CD4-positive, alpha-beta T cell treated with Interleukin-12 subunit alpha and Interleukin-12 subunit beta, for 1 hour (primary cell): ENCODE measurements at regions not wholly inside any gene's neighbourhood (a gene's known extent, or its start where the extent isn't known, plus 50 kb on each side); places are given as distances from the start of the nearest gene placed in this dataset.

ENCODE experiments used
- DNase-seq: peaks from one replicate; pipeline ENCODE4 v3.0.0-alpha.2; 2020

DNA sequence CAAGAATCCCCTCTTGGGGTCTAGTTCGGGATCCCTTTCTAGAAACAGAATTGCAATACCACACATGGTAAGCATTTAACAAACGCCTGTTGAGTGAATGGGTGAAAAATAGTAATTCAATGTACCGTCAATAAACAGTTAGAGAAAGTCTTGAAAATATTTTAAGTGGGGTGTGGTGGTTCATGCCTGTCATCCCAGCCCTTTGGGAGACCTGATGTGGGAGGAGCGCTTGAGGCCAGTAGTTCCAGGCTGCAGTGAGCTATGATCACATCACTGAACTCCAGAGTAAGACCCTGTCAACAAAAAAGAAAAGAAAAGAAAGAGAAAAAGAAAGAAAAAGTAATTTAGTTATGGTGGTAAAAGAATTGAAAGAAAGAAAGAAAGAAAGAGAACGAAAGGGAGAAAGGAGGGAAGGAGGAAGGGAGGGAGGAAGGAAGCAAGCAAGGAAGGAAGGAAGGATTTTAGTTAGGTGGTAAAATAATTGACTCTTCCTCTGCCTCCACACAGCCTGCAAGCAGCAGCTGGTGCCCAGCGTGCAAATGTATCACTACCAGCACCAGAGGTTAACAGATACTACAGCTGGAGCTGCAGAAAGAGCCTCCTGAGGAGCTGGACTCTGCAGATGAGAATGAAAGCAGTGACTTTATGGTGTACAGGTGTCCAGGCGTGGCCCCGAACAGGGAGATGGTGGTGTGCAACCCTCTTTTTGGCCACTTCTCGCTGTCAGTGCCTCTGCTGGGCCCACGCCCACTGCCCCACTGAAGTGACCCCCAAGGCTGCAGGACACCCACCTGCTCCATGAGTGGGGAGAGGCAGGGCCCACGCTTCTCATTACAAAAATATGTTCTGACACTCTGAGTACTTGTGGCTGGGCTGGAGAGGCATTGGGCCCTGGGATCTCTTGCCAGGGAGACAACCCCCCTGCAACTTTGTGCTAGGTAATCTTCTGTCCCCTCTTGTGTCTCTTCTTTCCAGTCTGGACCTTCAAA, 135.4 kb downstream of the BAMBI start:
- DNase-seq, result no peak

- DNase-seq, result no peak
Measured at GRCh38 chr10:28815681-28816080, 138.4 kb downstream of the BAMBI start.

GRCh38 chr10:28822719-28823464, 145.6 kb downstream of the BAMBI start:
- no peak for DNase-seq

- DNase-seq, result no peak
Measured at GRCh38 chr10:28823501-28824075, 146.3 kb downstream of the BAMBI start.

DNA sequence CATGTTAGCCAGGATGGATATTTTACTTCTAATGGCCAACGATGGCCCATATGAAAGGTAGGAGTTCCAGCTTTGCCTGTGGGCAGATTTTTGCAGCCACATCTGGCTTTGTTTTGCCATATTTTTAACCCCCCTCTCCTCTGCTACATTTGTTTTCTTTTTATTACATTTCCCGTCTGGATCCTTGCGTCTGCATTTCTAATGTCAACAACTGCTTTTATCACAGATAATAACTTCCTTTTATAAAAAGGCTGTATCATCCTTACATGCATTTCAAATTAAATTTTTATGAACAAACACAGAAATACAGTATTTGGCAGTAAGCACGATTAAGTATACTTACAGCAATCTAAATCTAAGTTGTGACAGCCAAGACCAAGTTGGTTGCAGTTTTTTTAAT, 156.0 kb downstream of the BAMBI start:
- no peak for DNase-seq

- no peak for DNase-seq
Measured at GRCh38 chr10:28836435-28836743, 159.1 kb downstream of the BAMBI start.

- no peak for DNase-seq
Measured at GRCh38 chr10:28837613-28838390, 160.5 kb downstream of the BAMBI start.

- no peak for DNase-seq
Measured at GRCh38 chr10:28838908-28839307, 161.6 kb downstream of the BAMBI start.

DNA sequence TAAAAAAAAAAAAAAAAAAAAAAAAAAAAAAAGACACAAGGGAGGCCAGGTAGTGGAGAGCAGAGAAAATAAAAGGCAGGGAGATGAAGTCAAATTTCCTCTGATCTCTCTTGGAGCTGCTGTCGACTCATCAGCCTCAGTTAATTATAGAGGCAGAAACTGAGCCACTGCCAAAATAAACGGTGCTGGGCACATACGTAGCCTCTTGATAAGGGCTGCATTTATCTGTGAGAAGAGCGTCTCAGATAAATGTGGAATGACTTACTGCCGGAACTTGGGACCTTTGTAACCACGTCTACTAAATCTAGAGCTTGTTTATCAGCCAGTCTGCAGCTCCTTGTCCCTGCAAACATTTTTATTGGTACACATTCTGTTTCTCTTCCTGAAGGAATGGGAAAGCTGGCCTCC, 162.3 kb downstream of the BAMBI start:
- no peak for DNase-seq

DNA sequence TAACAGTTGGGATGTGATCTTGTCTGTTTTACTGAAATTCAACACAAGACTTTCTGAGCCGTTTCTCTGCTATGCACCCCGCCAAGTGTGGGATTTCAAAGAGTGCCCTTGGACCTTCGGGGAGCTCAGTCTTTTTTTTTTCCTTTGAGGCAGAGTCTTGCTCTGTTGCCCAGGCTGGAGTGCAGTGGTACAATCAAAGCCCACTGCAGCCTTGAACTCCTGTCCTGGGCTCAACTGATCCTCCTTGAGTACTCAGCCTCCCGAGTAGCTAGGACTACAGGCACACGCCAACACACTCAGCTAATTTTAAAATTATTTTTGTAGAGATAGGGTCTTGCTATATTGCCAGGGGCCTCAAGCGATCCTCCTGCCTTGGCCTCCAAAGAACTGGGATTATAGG, 162.9 kb downstream of the BAMBI start:
- no peak for DNase-seq

GRCh38 chr10:28840971-28841370, 163.7 kb downstream of the BAMBI start:
- DNase-seq, result no peak

DNA sequence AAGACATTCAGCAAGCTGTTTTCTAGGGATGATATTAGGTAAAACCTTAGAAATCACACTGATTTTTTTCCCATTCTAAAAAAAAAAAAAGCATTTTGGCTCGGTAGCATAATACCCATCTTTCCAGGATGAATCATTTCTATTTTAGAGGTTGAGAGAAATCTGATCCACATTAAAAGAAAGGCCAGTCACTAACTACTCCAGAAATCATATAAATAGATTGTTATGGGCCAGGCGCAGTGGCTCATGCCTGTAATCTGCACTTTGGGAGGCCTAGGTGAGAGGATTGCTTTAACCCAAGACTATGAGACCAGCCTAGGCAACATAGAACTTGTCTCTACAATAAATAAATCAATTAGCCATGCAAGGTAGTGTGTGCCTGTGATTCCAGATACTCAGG, 164.3 kb downstream of the BAMBI start:
- no peak for DNase-seq

DNA sequence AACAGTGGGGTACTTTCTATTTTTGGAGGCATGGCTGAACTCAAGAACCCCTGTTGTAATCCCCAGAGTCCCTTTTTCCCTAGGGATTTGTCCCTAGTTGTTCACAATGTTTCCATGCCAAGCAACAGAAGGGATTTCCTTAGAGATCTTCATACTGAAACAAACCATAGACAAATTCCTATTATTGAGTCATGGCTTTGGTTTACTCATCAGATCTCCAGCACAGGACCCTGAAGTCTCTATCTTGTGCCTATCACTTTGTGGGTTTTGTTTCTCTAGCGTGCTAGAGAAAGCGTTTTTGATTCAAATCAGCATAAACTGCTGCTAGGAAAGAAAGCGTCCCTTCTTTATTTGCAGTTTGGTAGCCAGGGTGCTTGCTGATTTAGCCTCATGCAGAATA, 165.0 kb downstream of the BAMBI start:
- DNase-seq, result no peak

- DNase-seq, result no peak
Measured at GRCh38 chr10:28845009-28845682, 167.8 kb downstream of the BAMBI start.

GRCh38 chr10:28849309-28849708, 172.0 kb downstream of the BAMBI start:
- no peak for DNase-seq

DNA sequence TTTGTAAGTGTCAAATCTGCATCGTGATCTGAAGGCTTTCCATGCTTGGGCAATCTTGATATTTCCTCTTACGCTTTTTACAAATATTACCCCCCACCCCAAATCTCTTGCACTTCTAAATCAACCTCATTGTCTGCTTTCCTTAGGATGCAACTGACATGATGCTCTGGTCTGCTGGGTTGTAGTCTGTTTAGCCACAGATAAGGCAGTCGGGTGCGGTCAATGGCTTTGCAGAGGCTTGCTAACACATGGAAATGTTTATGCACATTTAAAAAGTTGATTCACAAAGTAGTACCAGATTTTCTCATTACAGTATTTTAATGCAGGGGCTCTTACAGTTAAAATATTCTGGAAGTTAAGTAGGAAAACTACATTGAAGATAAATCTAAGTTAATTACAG, 172.5 kb downstream of the BAMBI start:
- no peak for DNase-seq

- DNase-seq, result no peak
Measured at GRCh38 chr10:28850784-28851183, 173.5 kb downstream of the BAMBI start.

GRCh38 chr10:28853195-28853594, 175.9 kb downstream of the BAMBI start:
- no peak for DNase-seq

DNA sequence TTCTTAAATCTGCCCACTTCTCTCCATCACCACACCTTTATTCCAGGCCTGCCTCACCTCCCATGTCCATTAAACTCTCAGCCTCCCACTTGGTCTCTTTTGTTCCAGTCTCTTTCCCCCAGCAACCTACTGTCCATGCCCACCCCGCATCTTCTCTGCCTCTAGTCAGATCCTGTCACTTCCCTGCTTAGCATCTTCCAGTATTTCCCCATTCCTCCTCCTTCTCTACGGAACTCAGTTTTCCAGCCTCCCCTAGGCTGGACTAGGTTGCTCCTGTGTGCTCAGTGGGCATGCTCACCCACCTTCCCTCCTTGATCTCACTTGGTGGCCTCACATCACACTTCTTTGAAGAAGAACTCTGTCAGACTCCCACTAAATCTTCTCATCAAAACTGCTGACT, 179.8 kb downstream of the BAMBI start:
- no peak for DNase-seq

- DNase-seq, result no peak
Measured at GRCh38 chr10:28858646-28859045, 181.3 kb downstream of the BAMBI start.

DNA sequence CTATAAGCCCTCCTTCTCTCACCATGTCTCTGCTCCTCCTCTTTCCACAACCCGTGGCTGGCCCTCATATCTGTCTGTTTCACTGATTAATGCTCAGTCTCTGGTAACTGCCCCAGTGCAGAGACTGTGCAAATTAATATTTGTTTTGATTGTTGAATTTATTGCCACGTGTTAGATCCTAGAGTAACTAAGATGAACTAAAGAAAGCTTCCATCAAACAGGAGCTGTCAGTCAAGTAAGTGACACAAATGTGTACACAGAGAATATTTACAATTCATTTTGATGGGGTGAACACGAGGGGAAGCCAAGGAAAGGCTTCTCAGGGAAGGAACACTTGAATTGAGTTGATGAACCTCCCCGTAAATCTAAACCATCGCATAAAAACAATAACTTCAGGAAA, 182.5 kb downstream of the BAMBI start:
- no peak for DNase-seq

DNA sequence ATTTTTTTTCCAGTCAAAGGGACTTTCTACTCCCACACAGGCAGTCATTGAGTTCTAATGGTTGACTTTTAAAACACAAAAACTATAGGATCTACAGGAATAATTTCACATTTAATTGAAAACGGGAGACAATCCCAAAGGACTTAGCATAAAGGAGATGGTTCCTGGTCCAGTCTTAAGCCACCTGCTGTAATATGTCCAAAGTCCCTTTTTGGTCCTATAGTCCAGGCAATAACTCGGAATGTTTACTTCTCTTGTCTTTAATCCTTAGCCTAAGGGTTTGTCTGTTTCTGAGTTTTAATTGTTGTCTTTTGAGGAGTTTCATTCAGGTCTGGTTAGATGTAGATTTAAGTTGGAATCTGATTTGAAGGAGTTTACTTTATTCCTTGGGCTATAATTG, 184.9 kb downstream of the BAMBI start:
- no peak for DNase-seq
